Liver (tissue), 8 donors: ENCODE measurements at regions not wholly inside any gene's neighbourhood (a gene's known extent, or its start where the extent isn't known, plus 50 kb on each side); places are given as distances from the start of the nearest gene placed in this dataset.

Experiments
- DNase-seq: peaks from one replicate; pipeline ENCODE4 v3.0.0-alpha.2; 2017; ENCODE audit warnings: low spot score
- H3K27ac ChIP-seq, 2 donors: one replicate each; pipeline ENCODE4 v1.7.0; 2013; ENCODE audit warnings: inconsistent platforms in 2 of 2, low read length in 2 of 2, control low read depth in 1 of 2, low read depth in 1 of 2, mild to moderate bottlenecking in 1 of 2
- H3K27me3 ChIP-seq, 4 donors: one replicate each; pipeline versions ENCODE4 v1.6.1 to v1.7.0; 2013; ENCODE audit warnings: low read length in 3 of 4, inconsistent platforms in 1 of 4, mild to moderate bottlenecking in 1 of 4, moderate library complexity in 1 of 4; ENCODE audit not compliant: control insufficient read depth in 4 of 4, insufficient read depth in 4 of 4
- H3K36me3 ChIP-seq, 4 donors: one replicate each; pipeline versions ENCODE4 v1.6.1 to v1.7.0; 2013; ENCODE audit warnings: low read length in 3 of 4, mild to moderate bottlenecking in 3 of 4, low read depth in 1 of 4, moderate library complexity in 1 of 4; ENCODE audit not compliant: control insufficient read depth in 4 of 4, insufficient read depth in 3 of 4
- H3K4me1 ChIP-seq, 4 donors: one replicate each; pipeline versions ENCODE4 v1.6.1 to v1.7.0; 2013; ENCODE audit warnings: low read length in 3 of 4, mild to moderate bottlenecking in 3 of 4, moderate library complexity in 1 of 4; ENCODE audit not compliant: control insufficient read depth in 4 of 4, insufficient read depth in 4 of 4
- H3K4me3 ChIP-seq, 3 donors: one replicate each; pipeline versions ENCODE4 v1.6.1 to v1.7.0; 2013; ENCODE audit warnings: low read length in 3 of 3, control low read depth in 1 of 3, low read depth in 1 of 3, mild to moderate bottlenecking in 1 of 3
- H3K9ac ChIP-seq, 2 donors: one replicate each; pipeline ENCODE4 v1.7.0; 2013; ENCODE audit warnings: low read length in 2 of 2, mild to moderate bottlenecking in 2 of 2, moderate library complexity in 2 of 2, control low read depth in 1 of 2, low read depth in 1 of 2
- H3K9me3 ChIP-seq, 4 donors: one replicate each; pipeline versions ENCODE4 v1.6.1 to v1.7.0; 2013; ENCODE audit warnings: low read length in 3 of 4; ENCODE audit not compliant: control insufficient read depth in 4 of 4
- ATF3 ChIP-seq: IDR thresholded peaks from 2 replicates; pipeline ENCODE4 v1.6.1; 2016; ENCODE audit warnings: antibody characterized with exemption
- CTCF ChIP-seq: fragments of 150-350 bp; IDR thresholded peaks from 2 replicates; pipeline ENCODE4 v1.5.1; 2017; ENCODE audit warnings: improper control_type of control experiment, low read depth, low read length; ENCODE audit not compliant: missing input control
- EGR1 ChIP-seq, 2 donors: IDR thresholded peaks; 2 replicates each; pipeline ENCODE4 v1.6.1; 2016 to 2018; ENCODE audit warnings: antibody characterized with exemption in 2 of 2, low read depth in 2 of 2
- FOXA1 ChIP-seq: IDR thresholded peaks from 2 replicates; pipeline ENCODE4 v1.6.1; 2016; ENCODE audit warnings: antibody characterized with exemption
- FOXA2 ChIP-seq: IDR thresholded peaks from 2 replicates; pipeline ENCODE4 v1.6.1; 2016; ENCODE audit warnings: antibody characterized with exemption
- GABPA ChIP-seq, 2 donors: IDR thresholded peaks in 1 of 2; conservative IDR thresholded peaks in 1 of 2; 2 replicates each; pipeline ENCODE4 v1.6.1; 2016; ENCODE audit warnings: antibody characterized with exemption in 2 of 2, mild to moderate bottlenecking in 1 of 2, moderate library complexity in 1 of 2
- HNF4A ChIP-seq, 2 donors: conservative IDR thresholded peaks; 2 replicates each; pipeline ENCODE4 v1.6.1; 2016; ENCODE audit warnings: antibody characterized with exemption in 2 of 2, mild to moderate bottlenecking in 2 of 2
- HNF4G ChIP-seq: IDR thresholded peaks from 2 replicates; pipeline ENCODE4 v1.6.1; 2016; ENCODE audit warnings: antibody characterized with exemption
- NR2F2 ChIP-seq: IDR thresholded peaks from 2 replicates; pipeline ENCODE4 v1.6.1; 2016; ENCODE audit warnings: antibody characterized with exemption
- REST ChIP-seq: IDR thresholded peaks from 2 replicates; pipeline ENCODE4 v1.6.1; 2016; ENCODE audit warnings: antibody characterized with exemption, mild to moderate bottlenecking
- RXRA ChIP-seq, 2 donors: IDR thresholded peaks; 2 replicates each; pipeline ENCODE4 v1.6.1; 2017 to 2018; ENCODE audit warnings: antibody characterized with exemption in 2 of 2, mild to moderate bottlenecking in 1 of 2
- SP1 ChIP-seq: IDR thresholded peaks from 2 replicates; pipeline ENCODE4 v1.6.1; 2018; ENCODE audit warnings: antibody characterized with exemption, mild to moderate bottlenecking
- TAF1 ChIP-seq: conservative IDR thresholded peaks from 2 replicates; pipeline ENCODE4 v1.6.1; 2016; ENCODE audit warnings: antibody characterized with exemption, mild to moderate bottlenecking
- YY1 ChIP-seq: IDR thresholded peaks from 2 replicates; pipeline ENCODE4 v1.6.1; 2016; ENCODE audit warnings: antibody characterized with exemption, mild to moderate bottlenecking
- WGBS: extraction: QIAGEN DNeasy Blood & Tissue Kit; methylation state at CpG from one replicate; pipeline ENCODE4 v1.1.7; 2013; 5-methylcytosine and 5-hydroxymethylcytosine counted together
- donor health status: healthy.
- donor health status: healthy.
- donor health status: healthy.
- donor health status: healthy.
- donor health status: healthy.

- 88% methylated on average over 1 of the region's 1 CpG for WGBS
- DNase-seq = no peak
- H3K4me1 ChIP-seq = no peaks in the 10 kb centered on the region
- no peak overlapping the region for H3K4me3 ChIP-seq
- no peak overlapping the region for H3K9ac ChIP-seq
- TF ChIP-seq GABPA (IDR thresholded peaks at IDR 0.05 in 1 of 2, conservative IDR thresholded peaks at IDR 0.05 in 1 of 2) (no peak), CTCF (no peak), YY1 (no peak), EGR1 (IDR thresholded peaks at IDR 0.05; ENCODE audit: low read depth in 2 of 2) (no peak), SP1 (no peak), RXRA (IDR thresholded peaks at IDR 0.05) (no peak), NR2F2 (no peak)
- H3K36me3 ChIP-seq = no peaks in the 10 kb centered on the region
- H3K27me3 ChIP-seq = no peaks in the 10 kb centered on the region
- H3K9me3 ChIP-seq = peaks cover 0 to 9% (median 2%) of the 10 kb centered on the region in 4 donors
- no peak overlapping the region for H3K27ac ChIP-seq
Measured at GRCh38 chr2:160613466-160614153, 120.0 kb upstream of the RBMS1 start.

- H3K9me3 ChIP-seq = peaks cover 0 to 9% (median 2%) of the 10 kb centered on the region in 4 donors
- no peak for DNase-seq
- no peak overlapping the region for H3K4me3 ChIP-seq
- H3K27ac ChIP-seq = no peak overlapping the region
- no peaks in the 10 kb centered on the region for H3K4me1 ChIP-seq
- TF ChIP-seq FOXA2 (no peak), RXRA (IDR thresholded peaks at IDR 0.05) (no peak), CTCF (no peak), TAF1 (no peak), NR2F2 (no peak), EGR1 (IDR thresholded peaks at IDR 0.05; ENCODE audit: low read depth in 2 of 2) (no peak), HNF4A (conservative IDR thresholded peaks at IDR 0.05) (no peak), FOXA1 (no peak), ATF3 (no peak)
- no peaks in the 10 kb centered on the region for H3K27me3 ChIP-seq
- no peak overlapping the region for H3K9ac ChIP-seq
- H3K36me3 ChIP-seq = no peaks in the 10 kb centered on the region
Measured at GRCh38 chr2:160614391-160614790, 120.8 kb upstream of the RBMS1 start.

GRCh38 chr2:160615706-160616105 lies 122.1 kb upstream of the RBMS1 start:
- DNase-seq = no peak
- no peaks in the 10 kb centered on the region for H3K36me3 ChIP-seq
- H3K4me1 ChIP-seq = no peaks in the 10 kb centered on the region
- TF ChIP-seq RXRA (IDR thresholded peaks at IDR 0.05) (no peak), FOXA2 (no peak), REST (no peak), HNF4G (no peak), TAF1 (no peak)
- no peak overlapping the region for H3K27ac ChIP-seq
- no peak overlapping the region for H3K4me3 ChIP-seq
- no peak overlapping the region for H3K9ac ChIP-seq
- 69% methylated on average over 2 of the region's 2 CpGs for WGBS
- H3K27me3 ChIP-seq = no peaks in the 10 kb centered on the region
- H3K9me3 ChIP-seq = peaks cover 0 to 9% (median 2%) of the 10 kb centered on the region in 4 donors
